ENCODE measurements at regions not wholly inside any gene's neighbourhood (a gene's known extent, or its start where the extent isn't known, plus 50 kb on each side); places are given as distances from the start of the nearest gene placed in this dataset.

- DNase-seq (ENCODE audit: low read depth in 2 of 2), result no peak
Measured at GRCh38 chr5:7016999-7017747, 303.9 kb downstream of the TENT4A start.

GRCh38 chr5:7018198-7018597 is 305.0 kb downstream of the TENT4A start:
- no peak for DNase-seq (ENCODE audit: low read depth in 2 of 2)

- no peak for DNase-seq (ENCODE audit: low read depth in 2 of 2)
Measured at GRCh38 chr5:7018601-7019000, 305.4 kb downstream of the TENT4A start.

GRCh38 chr5:7036192-7036835 is 323.1 kb downstream of the TENT4A start:
- DNase-seq (ENCODE audit: low read depth in 2 of 2), result no peak

DNA sequence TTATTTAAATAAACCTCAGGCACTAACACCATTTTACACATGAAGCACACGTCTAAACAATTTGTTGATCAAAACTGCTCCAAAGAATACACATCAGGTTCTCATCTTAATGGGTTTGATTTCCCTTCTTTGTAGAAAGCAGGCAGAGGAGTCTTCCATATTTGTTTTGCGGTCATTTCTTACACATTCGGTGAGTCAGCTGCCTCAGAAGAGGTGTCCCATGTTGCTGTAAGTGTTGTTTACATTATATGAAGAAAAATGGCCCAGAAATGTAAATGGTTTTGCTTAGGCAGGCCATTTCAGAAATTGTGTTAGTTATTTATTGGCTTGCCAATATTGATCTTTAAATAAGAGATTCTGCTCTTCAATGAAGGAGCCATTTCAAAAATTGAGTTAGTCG is 325.8 kb downstream of the TENT4A start:
- no peak for DNase-seq (ENCODE audit: low read depth in 2 of 2)

DNA sequence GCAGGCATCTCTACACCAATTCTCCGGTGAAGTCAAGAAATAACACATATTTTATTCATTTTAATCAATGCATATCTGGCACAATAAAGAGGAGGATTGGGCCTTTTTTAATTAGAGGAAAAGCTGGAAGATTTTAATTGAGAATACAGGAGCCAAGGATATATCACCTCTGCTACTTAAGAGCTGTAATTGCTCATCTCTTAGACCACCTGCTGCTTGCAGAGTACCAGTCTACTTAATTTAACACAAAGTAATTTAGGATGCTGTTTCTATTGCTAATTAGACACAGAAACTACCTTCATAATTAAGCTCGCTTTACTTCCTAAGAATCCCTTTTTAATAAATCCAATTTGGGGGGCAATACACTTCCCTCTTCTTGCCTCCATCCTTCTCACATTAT is 326.9 kb downstream of the TENT4A start:
- DNase-seq (ENCODE audit: low read depth in 2 of 2), result no peak

GRCh38 chr5:7043797-7044196 is 330.6 kb downstream of the TENT4A start:
- no peak for DNase-seq (ENCODE audit: low read depth in 2 of 2)

DNA sequence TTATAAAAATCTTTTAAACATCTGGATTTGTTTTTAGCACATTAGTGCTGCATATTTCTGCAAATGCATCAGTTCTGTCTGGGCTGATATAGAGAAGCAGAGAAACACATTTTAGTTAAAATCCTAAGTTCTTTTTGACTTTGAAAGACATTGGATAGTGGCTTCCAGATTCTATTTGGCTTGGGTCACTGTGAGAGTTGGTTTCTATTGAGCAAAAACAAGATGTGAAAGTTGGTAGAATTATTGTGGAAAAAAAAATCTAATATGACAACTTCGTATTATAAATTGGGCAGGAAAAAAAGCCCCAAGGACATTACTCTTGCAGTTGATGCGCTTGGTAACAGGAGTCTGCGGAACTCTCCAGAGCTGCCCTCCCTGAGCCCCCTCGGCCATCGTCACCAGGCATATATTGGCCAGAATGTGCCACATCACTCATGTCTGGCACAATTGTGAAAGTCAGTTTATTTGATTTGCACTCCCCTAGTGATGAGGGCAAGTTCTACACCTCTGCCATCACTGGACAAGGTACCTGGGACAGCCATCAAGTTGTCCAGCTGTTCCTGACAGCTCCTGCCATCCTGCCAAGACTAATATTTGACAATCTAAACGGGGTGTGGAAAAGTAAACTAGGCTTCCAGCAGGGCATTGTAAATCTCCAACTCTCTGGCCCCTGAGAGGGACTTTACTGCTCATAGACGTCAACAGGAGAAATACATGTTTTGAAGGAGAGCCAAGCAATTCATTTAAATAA is 334.5 kb downstream of the TENT4A start:
- no peak for DNase-seq (ENCODE audit: low read depth in 2 of 2)

GRCh38 chr5:7050986-7051385 is 337.8 kb downstream of the TENT4A start:
- DNase-seq (ENCODE audit: low read depth in 2 of 2), result no peak

- no peak for DNase-seq (ENCODE audit: low read depth in 2 of 2)
Measured at GRCh38 chr5:7053125-7053524, 339.9 kb downstream of the TENT4A start.

GRCh38 chr5:7053528-7054209 is 340.4 kb downstream of the TENT4A start:
- DNase-seq (ENCODE audit: low read depth in 2 of 2), result no peak

DNA sequence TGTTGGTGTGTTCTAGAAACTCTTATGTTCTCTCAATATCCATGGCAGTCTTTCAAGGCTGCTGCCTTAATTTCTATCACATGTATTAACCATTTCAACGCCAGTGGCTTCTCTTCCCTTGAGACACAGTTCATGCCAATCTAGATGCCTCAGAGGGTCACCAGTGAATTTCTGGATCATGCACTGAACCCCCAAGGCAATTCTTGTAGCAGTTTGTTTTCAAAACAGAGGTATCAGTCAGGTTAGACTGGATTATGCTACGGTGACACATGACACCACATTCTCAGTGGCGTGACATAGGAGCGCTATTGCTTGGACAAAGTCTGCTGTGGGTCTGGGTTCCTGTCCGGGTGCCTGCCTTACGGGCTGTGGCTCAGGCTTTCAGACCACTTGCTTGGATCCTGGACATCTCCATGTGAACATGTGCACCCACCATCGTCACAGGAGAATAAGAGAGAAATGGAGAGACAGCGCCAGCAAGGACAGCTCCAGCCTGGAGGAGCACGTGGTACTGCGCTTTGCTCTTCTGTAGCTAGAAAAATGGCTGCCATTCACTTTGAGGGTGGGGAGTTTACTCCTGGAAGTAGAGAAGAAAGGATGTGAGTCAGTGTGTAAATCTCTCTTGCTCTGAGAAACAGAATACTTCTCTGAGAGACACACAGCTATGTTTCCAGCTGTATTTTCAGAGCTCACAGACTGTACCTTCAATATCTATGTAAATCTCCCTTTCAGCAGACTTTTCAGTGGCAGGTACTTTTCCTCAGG is 329.3 kb upstream of the ADCY2 start:
- DNase-seq (ENCODE audit: low read depth in 2 of 2), result no peak

DNA sequence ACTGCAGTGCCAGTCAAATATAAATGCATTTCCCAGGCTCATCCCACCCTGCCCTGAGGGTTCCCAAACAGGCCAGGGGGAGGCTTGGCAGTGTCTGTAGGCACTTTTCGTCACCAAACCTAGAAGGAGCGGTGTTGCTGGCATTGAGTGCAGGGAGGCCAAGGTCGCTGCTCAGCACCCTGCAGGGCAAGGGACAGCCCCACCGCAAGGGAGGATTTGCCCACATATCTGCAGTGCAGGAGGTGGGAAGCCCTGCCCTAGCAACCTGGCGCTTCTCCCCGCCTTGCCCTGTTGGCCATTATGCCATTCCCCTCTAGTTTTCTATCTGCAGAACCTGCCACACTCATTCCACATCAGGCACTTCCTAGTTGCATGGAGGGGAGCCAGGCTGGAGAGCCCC is 327.8 kb upstream of the ADCY2 start:
- no peak for DNase-seq (ENCODE audit: low read depth in 2 of 2)

DNA sequence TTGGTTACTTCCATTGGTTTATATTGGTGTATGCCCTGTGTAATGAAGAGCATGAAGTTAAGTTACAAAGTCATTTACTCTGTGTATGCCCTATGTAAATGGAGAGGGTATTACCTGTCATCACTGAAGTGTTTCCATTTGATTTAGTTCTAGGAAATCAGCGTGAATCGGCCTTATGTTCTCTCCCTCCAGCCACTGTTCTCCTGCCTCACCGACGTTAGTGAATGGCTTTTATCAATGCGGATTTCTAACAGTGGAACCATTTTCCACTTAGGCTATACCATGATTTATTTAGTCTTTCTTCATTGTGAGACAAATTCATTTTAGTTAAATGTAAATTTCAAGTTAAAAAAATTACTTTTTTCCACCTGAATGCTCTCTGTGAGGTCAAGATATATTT is 327.0 kb upstream of the ADCY2 start:
- DNase-seq (ENCODE audit: low read depth in 2 of 2), result no peak

GRCh38 chr5:7072188-7072587 is 323.8 kb upstream of the ADCY2 start:
- DNase-seq (ENCODE audit: low read depth in 2 of 2), result no peak

DNA sequence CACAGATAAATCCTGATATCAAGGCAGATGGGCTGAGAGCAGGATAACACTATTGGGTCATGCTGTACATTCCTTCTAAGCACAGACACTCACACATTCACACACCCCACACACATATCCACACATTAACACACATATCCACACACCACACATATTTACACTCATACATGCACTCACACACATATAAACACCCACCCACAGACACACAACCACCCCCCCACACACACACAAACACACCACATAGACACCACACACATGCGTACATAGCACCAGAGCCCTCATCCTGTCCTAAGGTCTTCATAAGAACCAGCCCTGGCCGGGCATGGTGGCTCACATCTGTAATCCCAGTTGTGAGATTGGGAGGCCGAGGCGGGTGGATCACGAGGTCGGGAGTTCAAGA is 322.3 kb upstream of the ADCY2 start:
- DNase-seq (ENCODE audit: low read depth in 2 of 2), result no peak

GRCh38 chr5:7074176-7074575 is 321.8 kb upstream of the ADCY2 start:
- no peak for DNase-seq (ENCODE audit: low read depth in 2 of 2)

GRCh38 chr5:7075470-7075869 is 320.5 kb upstream of the ADCY2 start:
- DNase-seq (ENCODE audit: low read depth in 2 of 2), result no peak

- DNase-seq (ENCODE audit: low read depth in 2 of 2), result no peak
Measured at GRCh38 chr5:7078101-7078500, 317.8 kb upstream of the ADCY2 start.

DNA sequence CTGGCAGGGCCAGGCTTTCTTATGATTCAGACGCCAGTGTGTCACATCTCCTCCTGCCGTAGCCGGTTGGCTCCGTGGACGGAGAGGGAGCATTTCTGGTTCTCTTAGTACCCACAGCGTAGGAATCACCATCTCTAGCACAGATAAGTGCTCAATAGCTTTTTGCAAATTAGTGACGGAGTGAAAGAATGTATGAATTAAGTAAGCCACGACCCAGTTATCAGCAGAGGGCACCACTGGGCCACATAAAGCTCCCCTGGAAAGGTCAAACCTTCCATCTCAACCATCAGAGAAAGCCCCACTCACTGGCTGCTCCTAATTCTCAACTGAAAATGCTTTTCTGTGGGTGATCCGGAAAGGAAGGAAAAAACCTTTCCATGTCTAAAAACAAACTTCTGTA is 317.0 kb upstream of the ADCY2 start:
- no peak for DNase-seq (ENCODE audit: low read depth in 2 of 2)

GRCh38 chr5:7080501-7080900 is 315.4 kb upstream of the ADCY2 start:
- DNase-seq (ENCODE audit: low read depth in 2 of 2), result no peak
